NCI-H2227 treated with DMSO at 0.1 percent for 48 hours (cell line): ENCODE measurements at regions not wholly inside any gene's neighbourhood (a gene's known extent, or its start where the extent isn't known, plus 50 kb on each side); places are given as distances from the start of the nearest gene placed in this dataset.
A peak's percentile ranks its signal among the peaks of the same experiment; 100 is the strongest.

Experiments
- DNase-seq: peaks from one replicate; lab custom pipeline; 2025; lab: John Stamatoyannopoulos, UW

- DNase-seq = no peak
Observed at GRCh38 chr7:96638669-96639068, 71.0 kb downstream of the SEM1 start.

- no peak for DNase-seq
Observed at GRCh38 chr7:96637522-96637921, 72.1 kb downstream of the SEM1 start.

DNA sequence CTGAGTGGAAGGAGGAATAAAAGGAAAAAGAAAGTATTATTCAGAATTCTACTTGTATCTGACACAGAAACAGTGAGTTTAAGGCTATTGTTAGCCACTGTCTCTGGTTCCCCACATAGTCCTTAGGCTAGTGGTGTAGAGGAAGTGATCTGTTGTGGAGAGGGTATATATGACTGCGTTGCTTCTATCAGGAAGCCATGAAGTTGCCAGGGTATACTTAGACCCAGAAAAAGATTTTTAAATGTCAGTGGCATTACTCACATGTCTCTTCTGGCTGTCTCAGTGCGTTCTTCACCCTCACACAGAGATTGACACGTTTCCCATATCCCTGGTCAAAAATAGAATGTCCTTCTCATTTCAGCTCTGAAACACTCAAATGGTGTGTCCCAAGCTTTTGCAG, 72.7 kb downstream of the SEM1 start:
- DNase-seq = no peak

- no peak for DNase-seq
Observed at GRCh38 chr7:96636342-96636860, 73.2 kb downstream of the SEM1 start.

DNA sequence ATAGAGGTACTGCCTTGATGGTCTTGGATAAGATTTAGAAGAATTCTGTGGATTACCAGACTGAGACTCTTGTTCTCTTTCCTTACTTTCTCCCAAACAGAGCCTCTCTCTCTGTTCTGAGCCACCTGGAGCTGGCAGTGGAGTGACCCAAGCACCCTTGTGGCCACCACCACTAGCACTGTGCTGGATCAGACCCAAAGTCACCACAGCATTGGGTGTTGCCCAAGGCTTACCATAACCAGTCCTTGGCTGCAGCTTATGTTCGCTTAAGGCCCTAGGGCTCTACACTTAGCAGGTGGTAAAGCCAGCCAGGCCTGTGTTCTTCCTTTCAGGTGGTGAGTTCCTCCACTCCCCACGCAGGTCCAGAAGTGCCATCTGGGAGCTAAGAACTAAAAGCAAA, 79.8 kb downstream of the SEM1 start:
- no peak for DNase-seq

GRCh38 chr7:96624954-96625353, 84.7 kb downstream of the SEM1 start:
- no peak for DNase-seq

DNA sequence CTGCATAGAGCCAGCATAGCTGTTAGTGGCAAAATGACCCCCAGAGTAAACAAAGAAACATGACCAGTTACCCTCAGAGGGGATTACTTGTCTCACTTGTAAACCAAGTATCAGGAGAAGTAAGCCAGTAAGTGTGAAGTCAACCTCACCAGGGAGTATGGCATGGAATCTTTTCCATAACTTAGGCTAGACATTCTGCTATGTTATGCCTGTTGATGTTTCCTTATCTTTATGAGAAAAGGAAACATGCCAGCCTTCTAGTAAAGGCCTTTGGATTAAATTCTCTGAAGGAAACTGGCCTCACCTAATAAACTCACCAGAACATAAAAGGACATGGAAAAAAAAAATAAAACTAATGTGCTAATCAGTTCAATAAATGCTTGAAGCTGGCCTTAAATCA, 87.7 kb downstream of the SEM1 start:
- no peak for DNase-seq

- DNase-seq = no peak
Observed at GRCh38 chr7:96614154-96614867, 95.3 kb downstream of the SEM1 start.

DNA sequence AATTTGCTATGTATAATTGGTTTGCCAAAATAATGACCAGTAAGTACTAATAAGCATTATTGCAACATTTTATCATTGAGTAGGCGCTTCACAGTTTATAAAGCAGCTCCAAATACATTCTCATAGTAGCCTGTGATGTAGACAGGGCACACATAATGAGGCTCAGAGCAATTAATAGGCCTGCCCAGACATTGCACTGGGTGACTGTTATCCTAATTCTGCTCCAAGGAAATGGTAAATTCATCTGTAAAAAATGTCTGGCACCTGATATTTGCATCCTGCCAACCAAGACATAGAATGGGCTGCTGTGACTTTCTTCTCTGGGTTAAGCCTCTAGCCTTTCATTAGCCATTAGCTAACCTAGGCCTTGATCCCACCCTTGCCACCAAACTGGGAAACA, 97.6 kb downstream of the SEM1 start:
- DNase-seq = no peak

DNA sequence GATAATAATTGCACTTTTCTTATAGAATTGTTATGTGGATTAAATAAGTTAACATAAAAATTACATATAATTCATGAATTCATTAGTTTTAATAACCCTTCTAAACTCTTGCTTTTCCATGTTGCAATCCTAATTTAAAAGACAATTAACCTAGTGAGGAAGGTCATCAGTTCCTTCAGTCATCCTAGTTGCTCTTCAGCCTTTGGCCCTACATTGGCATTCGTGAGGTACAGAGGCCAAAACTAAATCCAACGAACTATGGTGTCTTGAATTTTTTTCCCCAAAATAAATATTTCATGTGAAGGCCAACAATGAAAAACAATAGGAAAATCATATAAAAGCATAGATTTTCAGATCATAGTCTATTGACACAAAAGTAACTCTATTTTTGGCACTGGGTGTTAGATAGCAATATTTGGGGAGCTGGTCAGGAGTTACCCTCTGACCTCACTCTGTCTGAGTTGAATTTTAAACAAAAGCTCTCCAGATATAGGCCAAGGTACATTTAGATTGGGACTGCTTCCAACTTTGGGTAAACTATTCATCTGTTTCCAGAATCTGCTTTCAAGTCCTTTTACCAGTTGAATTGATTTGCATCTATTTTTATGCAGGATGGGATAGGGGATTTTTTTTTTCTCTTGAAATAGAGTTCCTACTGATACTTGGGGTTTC, 104.5 kb downstream of the SEM1 start:
- no peak for DNase-seq

- DNase-seq = no peak
Observed at GRCh38 chr7:96599288-96599936, 110.2 kb downstream of the SEM1 start.

GRCh38 chr7:96598421-96598820, 111.2 kb downstream of the SEM1 start:
- no peak for DNase-seq

GRCh38 chr7:96596120-96596826, 113.4 kb downstream of the SEM1 start:
- peak; percentile 98 for DNase-seq

DNA sequence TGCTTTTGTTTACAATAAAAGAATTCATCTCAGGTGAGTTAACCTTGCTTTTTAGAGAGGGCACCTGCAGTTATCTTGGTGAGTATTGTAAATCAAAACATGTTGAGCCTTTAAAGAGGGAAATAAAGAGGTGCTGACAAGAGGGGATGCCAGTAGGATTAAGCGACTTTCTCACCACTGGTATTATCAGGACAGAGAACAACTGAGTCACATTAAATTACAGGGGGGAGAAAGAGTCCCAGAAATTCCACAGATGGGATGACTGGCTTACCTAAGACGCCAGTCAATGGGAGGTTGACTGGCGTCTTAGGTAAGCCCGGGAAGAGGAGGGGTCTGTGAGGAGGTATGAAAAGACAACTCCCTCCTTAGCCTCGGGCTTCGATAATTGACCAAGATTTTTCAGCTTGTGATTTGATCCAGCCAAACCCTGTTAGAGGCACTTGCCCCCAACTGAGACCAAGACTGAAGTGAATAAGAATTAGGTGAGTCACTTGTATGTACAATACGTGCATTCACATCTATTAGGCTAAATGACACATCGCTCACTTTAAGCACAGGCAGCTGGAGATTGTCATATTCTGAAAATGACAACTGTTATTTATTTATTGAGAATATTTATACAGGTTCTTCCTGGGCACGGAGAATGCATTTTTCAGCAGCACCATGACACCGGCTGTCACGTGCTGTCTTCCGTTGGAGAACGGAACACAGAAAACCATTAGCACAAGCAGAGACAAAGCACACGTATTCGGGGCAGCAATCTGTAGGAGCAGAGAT, 117.6 kb downstream of the SEM1 start:
- DNase-seq = peak; percentile 91

GRCh38 chr7:96591159-96591899, 118.3 kb downstream of the SEM1 start:
- DNase-seq = no peak

- DNase-seq = no peak
Observed at GRCh38 chr7:96589038-96589437, 120.6 kb downstream of the SEM1 start.

DNA sequence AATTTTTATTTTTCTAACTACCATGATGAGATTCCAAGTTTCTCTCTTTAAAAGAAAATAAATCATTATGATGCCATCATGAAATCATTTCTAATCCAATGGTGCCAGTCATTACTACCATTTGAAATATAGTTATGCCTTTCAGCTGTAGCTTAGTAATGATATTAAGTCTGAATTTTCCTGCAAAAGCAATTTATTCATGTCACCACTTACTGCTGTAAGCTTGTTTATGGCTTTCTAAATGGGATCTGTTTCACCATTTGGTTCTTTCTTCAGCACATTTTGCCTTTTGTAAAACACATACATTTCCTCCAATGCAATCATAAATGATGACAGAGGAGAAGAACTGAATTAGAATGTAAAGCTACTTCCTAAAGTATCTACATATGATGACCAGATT, 130.5 kb downstream of the SEM1 start:
- DNase-seq = no peak

GRCh38 chr7:96578606-96579005, 131.0 kb downstream of the SEM1 start:
- DNase-seq = no peak

DNA sequence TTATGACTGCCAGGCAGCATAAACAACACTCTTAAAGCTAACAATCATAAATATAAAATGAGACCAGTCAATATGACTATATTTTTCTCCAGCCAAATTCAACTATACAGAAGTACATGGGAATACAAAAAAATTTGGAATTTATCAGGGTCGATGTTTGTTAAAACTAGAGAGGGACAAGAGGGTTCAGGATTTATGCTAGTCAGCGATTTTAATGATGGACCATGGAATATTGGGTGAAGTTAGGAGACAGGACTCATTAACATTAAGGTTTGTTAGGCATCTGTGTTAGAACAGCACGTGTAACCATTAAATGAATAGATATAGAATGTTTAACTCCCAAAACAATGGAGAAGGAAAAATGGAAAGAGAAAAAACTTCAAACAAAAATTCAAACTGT, 146.2 kb downstream of the SEM1 start:
- DNase-seq = no peak

DNA sequence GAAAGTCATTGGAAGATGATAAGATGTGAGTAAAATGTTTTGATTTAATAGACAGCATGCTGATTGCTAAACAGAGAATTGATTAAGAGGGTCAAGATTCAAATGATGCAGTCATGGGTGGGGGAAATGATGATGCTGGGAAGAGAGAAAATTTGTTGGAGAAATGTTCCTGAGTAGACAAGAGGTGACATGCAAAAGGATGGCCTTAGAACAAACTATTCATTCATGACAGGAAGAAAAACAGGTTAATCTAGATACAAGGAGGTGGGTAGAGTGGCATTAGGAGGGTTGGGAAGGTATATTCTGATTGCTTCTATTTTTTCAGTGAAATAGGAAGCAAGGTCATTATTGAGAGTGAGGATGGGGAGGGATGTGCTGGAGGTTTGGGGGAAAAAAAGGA, 146.7 kb downstream of the SEM1 start:
- no peak for DNase-seq

- no peak for DNase-seq
Observed at GRCh38 chr7:96562458-96562857, 147.2 kb downstream of the SEM1 start.
